ENCODE measurements at regions not wholly inside any gene's neighbourhood (a gene's known extent, or its start where the extent isn't known, plus 50 kb on each side); places are given as distances from the start of the nearest gene placed in this dataset.

- 74 to 80% methylated on average over 2 of the region's 2 CpGs for WGBS, 2 donors (ENCODE audit: low coverage in 1 of 2)
- DNase-seq: no peak
- in situ Hi-C loops (cut with MboI; ENCODE audit: low pct_ligation_motif_present in 1 of 4, low pct_unique_long_range_greater_than_20kb in 1 of 4, low sequenced_read_pairs in 3 of 4) (no loop called here), intact Hi-C loops (cut with DNase I; ENCODE audit: low total_unique reads) (no loop called here)
- Histone ChIP-seq H3K27ac (no peak overlapping the region), H3K27me3 (no peaks in the 10 kb centered on the region), H3K4me1 (no peaks in the 10 kb centered on the region), H3K4me3 (no peak overlapping the region), H3K36me3 (no peaks in the 10 kb centered on the region), H3K9me3 (no peaks in the 10 kb centered on the region)
- no peak for TF ChIP-seq POLR2A (IDR thresholded peaks at IDR 0.05)
- TF ChIP-seq CTCF (IDR thresholded peaks at IDR 0.05): no peak
- TF ChIP-seq POLR2AphosphoS5 (IDR thresholded peaks at IDR 0.05): no peak
- TF ChIP-seq EP300 (IDR thresholded peaks at IDR 0.05; ENCODE audit: low read depth): no peak
These were observed 350.1 kb upstream of the AZI2 start for GRCh38 chr3:28698706-28699105.

- Histone ChIP-seq H3K36me3 (no peaks in the 10 kb centered on the region), H3K27me3 (no peaks in the 10 kb centered on the region), H3K9me3 (no peaks in the 10 kb centered on the region), H3K4me3 (no peak overlapping the region), H3K27ac (no peak overlapping the region), H3K4me1 (no peaks in the 10 kb centered on the region)
- intact Hi-C loops (cut with DNase I; ENCODE audit: low total_unique reads): no loop called here
- TF ChIP-seq CTCF (IDR thresholded peaks at IDR 0.05): no peak
- TF ChIP-seq POLR2AphosphoS5 (IDR thresholded peaks at IDR 0.05): no peak
- no peak for TF ChIP-seq POLR2A (IDR thresholded peaks at IDR 0.05)
- TF ChIP-seq EP300 (IDR thresholded peaks at IDR 0.05; ENCODE audit: low read depth): no peak
- in situ Hi-C loops (cut with MboI; ENCODE audit: low pct_ligation_motif_present in 1 of 4, low pct_unique_long_range_greater_than_20kb in 1 of 4, low sequenced_read_pairs in 3 of 4): no loop called here
- WGBS, 2 donors (ENCODE audit: low coverage in 1 of 2): 37 to 48% methylated on average over 2 of the region's 2 CpGs
- no peak for DNase-seq
These were observed 350.7 kb upstream of the AZI2 start for GRCh38 chr3:28699283-28699682.

DNA sequence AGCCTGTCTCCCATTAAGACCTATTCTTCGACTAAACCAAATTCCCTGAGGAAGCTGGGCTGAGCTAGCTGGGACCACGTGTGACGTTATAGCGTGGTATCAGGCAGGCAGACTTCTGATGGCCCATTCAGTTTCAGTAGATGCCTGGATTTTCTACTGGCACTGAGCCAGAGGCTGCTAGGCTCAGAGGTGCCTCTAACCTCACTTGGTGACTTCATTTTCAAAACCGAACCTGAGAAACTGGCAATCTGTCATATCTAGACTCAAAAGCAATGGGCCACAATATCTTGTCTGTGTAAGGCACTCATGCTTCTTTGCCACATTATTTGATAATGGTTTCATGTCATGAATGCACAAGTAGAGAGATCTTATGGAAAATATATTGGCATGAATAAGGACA lies 352.1 kb upstream of the AZI2 start:
- no peaks in the 10 kb centered on the region for H3K4me1 ChIP-seq
- WGBS, 2 donors (ENCODE audit: low coverage in 1 of 2): 89% methylated on average over 5 of the region's 5 CpGs; no CpG with 5 or more reads in 1 of the 2 donors
- H3K36me3 ChIP-seq: no peaks in the 10 kb centered on the region
- no peak for DNase-seq
- no peaks in the 10 kb centered on the region for H3K9me3 ChIP-seq
- intact Hi-C loops (cut with DNase I; ENCODE audit: low total_unique reads): no loop called here
- TF ChIP-seq EP300 (IDR thresholded peaks at IDR 0.05; ENCODE audit: low read depth): no peak
- TF ChIP-seq POLR2AphosphoS5 (IDR thresholded peaks at IDR 0.05): no peak
- TF ChIP-seq CTCF (IDR thresholded peaks at IDR 0.05): no peak
- no peak for TF ChIP-seq POLR2A (IDR thresholded peaks at IDR 0.05)
- no peak overlapping the region for H3K4me3 ChIP-seq
- in situ Hi-C loops (cut with MboI; ENCODE audit: low pct_ligation_motif_present in 1 of 4, low pct_unique_long_range_greater_than_20kb in 1 of 4, low sequenced_read_pairs in 3 of 4): no loop called here
- H3K27ac ChIP-seq: no peak overlapping the region
- H3K27me3 ChIP-seq: no peaks in the 10 kb centered on the region

- in situ Hi-C loops (cut with MboI; ENCODE audit: low pct_ligation_motif_present in 1 of 4, low pct_unique_long_range_greater_than_20kb in 1 of 4, low sequenced_read_pairs in 3 of 4): no loop called here
- TF ChIP-seq POLR2AphosphoS5 (IDR thresholded peaks at IDR 0.05): no peak
- TF ChIP-seq CTCF (IDR thresholded peaks at IDR 0.05): no peak
- TF ChIP-seq EP300 (IDR thresholded peaks at IDR 0.05; ENCODE audit: low read depth): no peak
- no peak for TF ChIP-seq POLR2A (IDR thresholded peaks at IDR 0.05)
These were observed 355.2 kb upstream of the AZI2 start for GRCh38 chr3:28703843-28704242.

More at GRCh38 chr3:28703843-28704242, 355.2 kb upstream of the AZI2 start:
- Histone ChIP-seq H3K4me3 (no peak overlapping the region), H3K36me3 (no peaks in the 10 kb centered on the region), H3K4me1 (no peaks in the 10 kb centered on the region), H3K27me3 (no peaks in the 10 kb centered on the region), H3K27ac (no peak overlapping the region), H3K9me3 (no peaks in the 10 kb centered on the region)
- intact Hi-C loops (cut with DNase I; ENCODE audit: low total_unique reads): no loop called here
- no peak for DNase-seq

Data from transverse colon (tissue), 4 donors.